ENCODE measurements at regions not wholly inside any gene's neighbourhood (a gene's known extent, or its start where the extent isn't known, plus 50 kb on each side); places are given as distances from the start of the nearest gene placed in this dataset.
"Not testable (repeated sequence)": the region's sequence is repeated elsewhere in the genome, so short reads cannot be mapped to it uniquely, and the experiment has no call there.

DNA sequence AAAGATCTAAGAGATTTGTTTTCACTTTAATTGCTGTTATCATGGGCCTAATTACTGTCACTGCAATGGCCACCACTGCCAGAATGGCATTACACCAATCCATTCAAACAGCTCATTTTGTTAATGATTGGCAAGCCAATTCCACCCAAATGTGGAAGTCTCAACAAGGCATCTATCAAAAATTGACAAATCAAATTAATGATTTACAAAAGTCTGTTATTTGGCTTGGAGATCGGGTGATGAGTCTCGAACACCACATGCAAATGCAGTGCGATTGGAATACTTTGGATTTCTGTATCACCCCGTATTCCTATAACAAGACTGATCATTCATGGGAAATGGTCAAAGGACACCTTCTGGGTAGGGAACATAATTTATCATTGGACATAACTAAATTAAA, 568.7 kb upstream of the PTGER4 start:
- not testable (repeated sequence) for FAIRE-seq

GRCh38 chr5:40108764-40109390, 570.8 kb upstream of the PTGER4 start:
- not testable (repeated sequence) for FAIRE-seq

DNA sequence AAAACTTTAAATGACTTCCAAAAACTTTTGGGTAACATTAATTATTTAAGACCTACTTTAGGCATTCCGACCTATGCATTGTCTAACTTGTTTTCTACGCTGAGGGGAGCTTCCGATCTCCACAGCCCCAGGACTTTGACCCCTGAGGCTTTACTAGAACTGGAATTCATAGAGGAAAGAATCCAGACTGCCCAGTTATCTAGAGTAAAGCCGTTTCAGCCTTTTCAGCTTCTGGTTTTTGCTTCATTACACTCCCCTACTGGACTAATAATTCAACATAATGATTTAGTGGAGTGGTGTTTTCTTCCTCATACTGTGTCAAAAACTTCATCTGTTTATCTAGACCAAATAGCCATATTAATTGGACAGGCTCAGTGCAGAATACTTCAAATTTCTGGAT, 571.9 kb upstream of the PTGER4 start:
- FAIRE-seq = not testable (repeated sequence)

- no peak for FAIRE-seq
Observed at GRCh38 chr5:40106847-40107246, 572.9 kb upstream of the PTGER4 start.

GRCh38 chr5:40098313-40098712, 581.4 kb upstream of the PTGER4 start:
- FAIRE-seq = no peak

DNA sequence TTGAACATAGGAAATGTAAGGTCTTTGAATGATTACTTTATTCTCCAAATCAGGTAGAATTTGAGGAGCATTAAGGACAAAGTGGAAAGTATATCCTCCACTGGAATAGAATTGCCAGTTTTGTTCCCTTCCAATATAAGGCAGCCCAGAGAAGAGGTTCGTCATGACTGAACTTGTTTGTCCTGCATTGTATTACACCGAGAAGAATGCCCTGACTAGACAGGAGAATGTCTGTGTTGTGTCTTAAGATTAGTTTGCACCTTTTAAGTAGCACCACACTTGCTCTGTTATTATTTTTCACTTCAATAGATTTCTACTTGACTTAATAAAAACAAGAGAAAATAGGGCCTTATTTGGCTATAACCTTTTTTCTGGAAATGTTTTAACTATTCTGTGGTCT, 586.2 kb upstream of the PTGER4 start:
- FAIRE-seq = no peak

GRCh38 chr5:40089269-40089668, 590.4 kb upstream of the PTGER4 start:
- FAIRE-seq = peak; percentile 30

DNA sequence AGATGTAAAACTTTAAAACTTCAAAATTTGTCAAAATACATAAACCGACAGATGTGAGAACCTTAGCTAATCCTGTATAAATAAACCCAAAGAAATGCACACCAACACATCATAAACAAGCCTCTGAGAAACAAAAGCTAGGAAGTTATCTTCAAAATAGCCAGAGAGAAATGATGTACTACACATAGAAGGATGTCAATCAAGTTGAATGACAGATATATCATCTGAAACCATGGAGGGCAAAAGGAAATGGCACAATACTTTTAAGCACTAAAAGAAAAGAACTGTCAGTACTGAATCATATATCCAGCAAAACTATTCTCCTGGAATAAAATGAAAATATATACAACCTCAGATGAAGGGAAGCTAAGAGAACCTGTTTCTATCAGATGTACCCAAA, 595.1 kb upstream of the PTGER4 start:
- no peak for FAIRE-seq

- FAIRE-seq = no peak
Observed at GRCh38 chr5:40082313-40082712, 597.4 kb upstream of the PTGER4 start.

DNA sequence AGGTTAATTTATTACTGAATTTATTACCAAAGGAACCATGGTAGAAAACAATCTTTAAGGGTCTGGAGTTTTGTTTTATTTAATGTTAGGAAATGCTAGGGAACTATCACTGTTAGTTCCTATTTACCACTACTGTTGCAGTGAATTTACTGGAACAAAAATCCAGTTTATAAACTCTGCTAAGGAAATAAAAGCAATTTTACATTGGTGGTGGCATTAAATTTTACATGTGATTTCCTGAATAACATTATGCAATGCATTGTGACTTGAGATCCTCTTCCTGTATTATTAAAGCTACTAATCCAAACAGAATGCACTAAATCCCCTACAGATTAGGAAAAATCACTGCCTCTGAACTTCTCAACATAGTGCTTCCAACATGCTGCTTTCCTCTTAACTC, 599.5 kb upstream of the PTGER4 start:
- FAIRE-seq = no peak

GRCh38 chr5:40078898-40079575, 600.7 kb upstream of the PTGER4 start:
- no peak for FAIRE-seq

- FAIRE-seq = no peak
Observed at GRCh38 chr5:40074826-40075225, 604.9 kb upstream of the PTGER4 start.

GRCh38 chr5:40073927-40074326, 605.8 kb upstream of the PTGER4 start:
- no peak for FAIRE-seq

DNA sequence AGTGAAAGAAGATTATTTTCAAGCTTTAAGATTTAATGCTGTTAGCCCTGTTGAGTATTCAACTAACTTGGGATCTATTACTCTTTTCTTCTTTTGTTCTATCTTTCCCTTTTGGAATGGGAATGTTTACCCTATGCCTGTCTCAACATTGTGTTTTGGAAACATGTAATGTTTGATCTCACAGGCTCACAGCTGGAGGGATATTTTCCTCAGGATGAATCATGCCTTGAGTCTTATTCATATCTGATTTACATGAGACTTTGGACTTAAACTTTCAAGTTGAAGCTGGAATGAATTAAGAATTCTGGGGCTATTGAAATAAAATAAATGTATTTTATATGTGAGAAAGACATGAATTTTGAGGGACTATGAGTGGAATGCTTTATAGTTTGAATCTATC, 607.8 kb upstream of the PTGER4 start:
- no peak for FAIRE-seq

- no peak for FAIRE-seq
Observed at GRCh38 chr5:40066616-40067015, 613.1 kb upstream of the PTGER4 start.

GRCh38 chr5:40052808-40053207, 626.9 kb upstream of the PTGER4 start:
- FAIRE-seq = no peak

GRCh38 chr5:40046792-40047191, 622.0 kb upstream of the DAB2 start:
- FAIRE-seq = no peak

GRCh38 chr5:40045429-40045828, 620.6 kb upstream of the DAB2 start:
- no peak for FAIRE-seq

GRCh38 chr5:40043916-40044315, 619.1 kb upstream of the DAB2 start:
- FAIRE-seq = no peak

- no peak for FAIRE-seq
Observed at GRCh38 chr5:40041452-40041851, 616.7 kb upstream of the DAB2 start.

GRCh38 chr5:40037713-40038112, 612.9 kb upstream of the DAB2 start:
- no peak for FAIRE-seq

DNA sequence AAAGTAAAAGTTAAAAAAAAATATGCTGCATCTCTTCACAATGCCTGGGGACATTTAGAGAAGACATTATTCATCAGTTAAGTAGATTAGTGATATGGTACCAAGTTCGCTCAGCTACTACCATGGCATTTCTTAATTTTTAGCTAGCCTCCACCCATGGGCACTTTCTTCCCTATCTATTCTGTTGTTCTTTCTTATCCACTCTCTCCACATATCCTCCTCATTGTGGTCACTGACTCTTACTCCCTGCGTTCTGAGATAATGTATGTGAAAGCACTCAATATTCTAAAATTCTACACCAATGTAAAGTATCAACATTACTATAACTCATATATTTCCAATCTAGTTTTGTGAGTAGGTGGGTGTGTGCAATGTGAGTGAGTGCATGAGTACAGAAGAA, 609.7 kb upstream of the DAB2 start:
- no peak for FAIRE-seq

GRCh38 chr5:40033411-40033810, 608.6 kb upstream of the DAB2 start:
- no peak for FAIRE-seq

DNA sequence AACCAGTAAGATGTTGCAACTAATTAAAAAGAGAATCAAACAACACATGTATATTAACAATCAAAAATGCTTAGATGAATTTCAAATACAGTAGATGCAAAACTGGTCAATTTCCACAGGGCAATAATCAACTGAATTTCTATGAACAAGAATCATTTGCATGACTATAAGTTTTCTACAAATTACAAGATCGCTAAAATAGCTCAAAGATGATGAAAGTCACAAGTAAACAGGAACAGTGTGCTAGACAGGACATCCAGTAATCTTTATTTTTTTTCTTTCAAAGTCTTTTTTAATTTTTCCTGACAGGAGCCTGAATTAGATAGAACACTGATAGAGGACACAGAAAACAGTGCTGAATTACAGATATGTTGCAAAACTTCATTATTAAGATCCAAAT, 608.2 kb upstream of the DAB2 start:
- FAIRE-seq = peak; percentile 84

DNA sequence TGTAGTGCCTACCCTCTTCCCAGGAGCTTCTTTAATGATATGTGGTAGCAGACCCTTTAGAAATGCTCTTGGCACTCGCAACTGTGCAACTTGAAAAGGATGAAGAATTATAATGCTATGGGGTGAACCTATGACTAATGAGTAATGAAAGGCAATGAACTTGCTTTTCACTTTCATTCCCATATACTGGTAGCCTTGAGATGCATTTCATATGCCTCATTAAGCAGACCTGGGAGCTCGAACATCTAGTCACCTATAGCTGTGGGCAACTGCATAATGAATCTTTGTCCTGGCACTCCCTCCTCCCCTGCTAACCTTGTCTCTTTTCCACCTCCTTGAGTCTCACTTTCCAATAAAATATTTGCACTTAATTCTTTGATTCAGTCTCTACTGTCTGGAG, 605.9 kb upstream of the DAB2 start:
- no peak for FAIRE-seq

Data from islet of Langerhans (tissue), 1 donor.